LNCaP clone FGC (cell line): ENCODE measurements at regions not wholly inside any gene's neighbourhood (a gene's known extent, or its start where the extent isn't known, plus 50 kb on each side); places are given as distances from the start of the nearest gene placed in this dataset.
"Not testable (repeated sequence)": the region's sequence is repeated elsewhere in the genome, so short reads cannot be mapped to it uniquely, and the experiment has no call there.

Source experiments
- DNase-seq: peaks from one replicate; pipeline ENCODE4 v3.0.0-alpha.2; 2011; ENCODE audit warnings: low read depth
- H3K4me3 ChIP-seq: 2 replicates; pipeline ENCODE4 v1.5.1; 2011; ENCODE audit warnings: mild to moderate bottlenecking, low read depth, low read length, control low read depth
- CTCF ChIP-seq: IDR thresholded peaks from 2 replicates; pipeline ENCODE4 v1.5.1; 2012; ENCODE audit warnings: mild to moderate bottlenecking; ENCODE audit not compliant: control insufficient read depth, insufficient read depth; ENCODE audit errors: extremely low read depth

DNA sequence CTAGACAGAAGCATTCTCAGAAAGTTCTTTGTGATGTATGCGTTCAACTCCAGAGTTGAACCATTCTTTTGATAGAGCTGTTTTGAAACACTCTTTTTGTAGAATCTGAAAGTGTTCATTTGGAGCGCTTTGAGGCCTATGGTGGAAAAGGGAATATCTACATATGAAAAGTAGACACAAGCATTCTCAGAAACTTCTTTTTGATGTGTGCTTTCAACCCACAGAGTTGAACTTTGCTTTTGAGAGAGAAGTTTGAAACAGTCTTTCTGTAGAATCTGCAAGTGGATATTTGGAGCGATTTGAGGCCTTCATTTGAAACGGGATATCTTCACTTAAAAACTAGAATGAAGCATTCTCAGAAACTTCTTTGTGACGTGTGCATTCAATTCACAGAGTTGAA lies 582.6 kb upstream of the ZNF337 start:
- no peak overlapping the region for H3K4me3 ChIP-seq
- no peak for DNase-seq
- no peak for TF ChIP-seq CTCF

GRCh38 chr20:26277339-26277738 lies 580.7 kb upstream of the ZNF337 start:
- TF ChIP-seq CTCF, result no peak
- H3K4me3 ChIP-seq, result no peak overlapping the region
- no peak for DNase-seq

- no peak for TF ChIP-seq CTCF
- H3K4me3 ChIP-seq, result no peak overlapping the region
- no peak for DNase-seq
Measured at GRCh38 chr20:26276554-26277210, 580.0 kb upstream of the ZNF337 start.

DNA sequence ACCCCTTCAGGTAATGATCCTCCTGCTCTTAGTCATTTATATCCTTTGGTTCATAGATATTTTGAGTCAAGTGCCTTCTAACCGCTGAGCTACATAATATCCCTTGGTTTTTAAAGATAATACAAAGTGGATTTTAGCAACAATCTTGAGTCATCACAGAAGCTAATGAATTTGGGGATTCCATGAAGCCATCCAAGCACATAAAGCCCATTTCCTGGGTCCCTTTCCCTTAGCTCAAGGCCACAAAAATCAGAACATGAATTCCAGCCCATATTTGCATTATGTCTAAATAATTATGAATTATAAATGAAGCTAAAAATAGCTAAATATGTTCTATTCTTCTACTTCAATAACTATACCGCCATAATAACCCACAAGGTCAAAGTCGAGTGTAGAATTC lies 572.1 kb upstream of the ZNF337 start:
- not testable (repeated sequence) for H3K4me3 ChIP-seq, DNase-seq

DNA sequence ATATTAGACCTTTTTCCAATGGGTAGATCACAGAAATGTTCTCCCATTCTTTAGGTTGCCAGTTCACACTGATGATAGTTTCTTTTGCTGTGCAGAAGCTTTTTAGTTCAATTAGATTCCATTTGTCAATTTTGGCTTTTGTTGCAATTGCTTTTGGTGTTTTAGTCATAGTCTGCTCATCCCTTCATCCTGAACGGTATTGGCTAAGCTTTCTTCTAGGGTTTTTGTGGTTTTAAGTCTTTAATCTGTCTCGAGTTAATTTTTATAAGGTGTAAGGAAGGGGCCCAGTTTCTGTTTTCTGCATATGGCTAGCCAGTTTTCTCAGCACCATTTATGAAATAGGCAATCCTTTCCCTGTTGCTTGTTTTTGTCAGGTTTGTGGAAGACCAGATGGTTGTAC lies 564.3 kb upstream of the ZNF337 start:
- H3K4me3 ChIP-seq, DNase-seq: not testable (repeated sequence)

- not testable (repeated sequence) for H3K4me3 ChIP-seq, DNase-seq
Measured at GRCh38 chr20:26252311-26252975, 555.8 kb upstream of the ZNF337 start.

DNA sequence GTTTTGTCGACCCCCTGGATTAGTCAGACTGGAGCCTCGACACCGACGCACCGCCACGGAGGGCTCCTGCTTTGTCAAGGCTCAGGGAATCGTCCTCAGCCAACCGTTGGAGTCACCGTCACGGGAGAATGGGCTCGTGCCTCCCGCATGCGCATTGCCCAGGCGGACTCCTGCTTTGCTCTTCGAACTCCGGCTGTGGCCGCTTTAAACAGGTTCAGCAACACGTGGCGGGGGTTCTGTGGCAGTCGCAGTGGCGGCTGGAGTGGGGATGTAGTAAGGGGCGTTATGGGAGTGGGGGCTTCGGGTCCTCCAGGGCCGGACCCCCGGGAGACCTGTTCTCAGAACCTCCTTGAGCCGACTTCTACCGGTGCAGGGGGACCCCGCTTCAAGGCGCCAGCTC lies 554.7 kb upstream of the ZNF337 start:
- not testable (repeated sequence) for DNase-seq, H3K4me3 ChIP-seq

- H3K4me3 ChIP-seq, DNase-seq: not testable (repeated sequence)
Measured at GRCh38 chr20:26250249-26251114, 553.8 kb upstream of the ZNF337 start.

- no peak for DNase-seq
- TF ChIP-seq CTCF, result no peak
- H3K4me3 ChIP-seq, result no peak overlapping the region
Measured at GRCh38 chr20:26243731-26244130, 547.1 kb upstream of the ZNF337 start.

GRCh38 chr20:26220609-26221008 lies 524.0 kb upstream of the ZNF337 start:
- H3K4me3 ChIP-seq, DNase-seq: not testable (repeated sequence)

GRCh38 chr20:26219546-26219945 lies 522.9 kb upstream of the ZNF337 start:
- DNase-seq, H3K4me3 ChIP-seq: not testable (repeated sequence)
